Breast epithelium (tissue), 3 donors: ENCODE measurements at regions not wholly inside any gene's neighbourhood (a gene's known extent, or its start where the extent isn't known, plus 50 kb on each side); places are given as distances from the start of the nearest gene placed in this dataset.

Source experiments
- POLR2A ChIP-seq: fragments of 450-650 bp; IDR thresholded peaks from one replicate; pipeline ENCODE4 v1.6.1; 2016; ENCODE audit warnings: antibody characterized with exemption, mild to moderate bottlenecking, moderate library complexity
- POLR2AphosphoS5 ChIP-seq, 3 donors: sonication (generic); formaldehyde crosslinking; IDR thresholded peaks; one replicate each; pipeline ENCODE4 v1.6.1; 2017; ENCODE audit warnings: antibody characterized with exemption in 3 of 3
- TF ChIP-seq, protein P1 (sequence below), 3 donors: fragments of 450-650 bp; IDR thresholded peaks; one replicate each; pipeline ENCODE4 v1.5.1; 2016 to 2017; ENCODE audit warnings: antibody characterized with exemption in 3 of 3, mild to moderate bottlenecking in 3 of 3, moderate library complexity in 3 of 3

DNA sequence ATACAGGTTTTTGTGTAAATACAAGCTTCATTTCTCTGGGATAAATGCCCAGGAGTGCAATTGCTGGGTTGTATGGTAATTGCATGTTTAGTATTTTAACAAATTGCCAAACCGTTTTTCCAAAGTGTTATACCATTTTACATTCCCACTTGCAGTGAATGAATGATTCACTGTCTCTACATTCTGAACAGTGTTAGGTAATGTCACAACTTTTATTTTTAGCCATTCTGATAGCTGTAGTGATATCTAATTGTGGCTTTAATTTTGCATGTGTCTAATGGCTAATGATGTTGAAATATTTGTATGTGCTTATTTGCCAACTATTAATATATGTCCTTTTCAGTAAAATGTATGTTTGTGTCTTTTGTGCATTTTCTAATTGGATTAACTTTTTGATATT is 156.9 kb upstream of the CES5A start:
- TF ChIP-seq, protein P1, sequence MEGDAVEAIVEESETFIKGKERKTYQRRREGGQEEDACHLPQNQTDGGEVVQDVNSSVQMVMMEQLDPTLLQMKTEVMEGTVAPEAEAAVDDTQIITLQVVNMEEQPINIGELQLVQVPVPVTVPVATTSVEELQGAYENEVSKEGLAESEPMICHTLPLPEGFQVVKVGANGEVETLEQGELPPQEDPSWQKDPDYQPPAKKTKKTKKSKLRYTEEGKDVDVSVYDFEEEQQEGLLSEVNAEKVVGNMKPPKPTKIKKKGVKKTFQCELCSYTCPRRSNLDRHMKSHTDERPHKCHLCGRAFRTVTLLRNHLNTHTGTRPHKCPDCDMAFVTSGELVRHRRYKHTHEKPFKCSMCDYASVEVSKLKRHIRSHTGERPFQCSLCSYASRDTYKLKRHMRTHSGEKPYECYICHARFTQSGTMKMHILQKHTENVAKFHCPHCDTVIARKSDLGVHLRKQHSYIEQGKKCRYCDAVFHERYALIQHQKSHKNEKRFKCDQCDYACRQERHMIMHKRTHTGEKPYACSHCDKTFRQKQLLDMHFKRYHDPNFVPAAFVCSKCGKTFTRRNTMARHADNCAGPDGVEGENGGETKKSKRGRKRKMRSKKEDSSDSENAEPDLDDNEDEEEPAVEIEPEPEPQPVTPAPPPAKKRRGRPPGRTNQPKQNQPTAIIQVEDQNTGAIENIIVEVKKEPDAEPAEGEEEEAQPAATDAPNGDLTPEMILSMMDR (IDR thresholded peaks at IDR 0.05): no peak
- no peak for TF ChIP-seq POLR2AphosphoS5 (IDR thresholded peaks at IDR 0.05)
- no peak for TF ChIP-seq POLR2A
